Erythroblast (primary cell): ENCODE measurements at regions not wholly inside any gene's neighbourhood (a gene's known extent, or its start where the extent isn't known, plus 50 kb on each side); places are given as distances from the start of the nearest gene placed in this dataset.

Experiments used
- GATA1 ChIP-seq: IDR thresholded peaks from 2 replicates; pipeline ENCODE4 v1.6.1; 2011; ENCODE audit warnings: low read depth, mild to moderate bottlenecking, control low read depth, low read length, moderate library complexity
- POLR2A ChIP-seq: IDR thresholded peaks from 2 replicates; pipeline ENCODE4 v1.6.1; 2011; ENCODE audit warnings: mild to moderate bottlenecking, low read length

GRCh38 chr10:29882766-29883165, 176.6 kb downstream of the JCAD start:
- TF ChIP-seq POLR2A (no peak), GATA1 (no peak)
